ENCODE measurements at regions not wholly inside any gene's neighbourhood (a gene's known extent, or its start where the extent isn't known, plus 50 kb on each side); places are given as distances from the start of the nearest gene placed in this dataset.

- H3K36me3 ChIP-seq: no peaks in the 10 kb centered on the region
- DNase-seq: no peak
- H3K4me3 ChIP-seq (ENCODE audit: low read depth, low read length): no peak overlapping the region
- H3K9me3 ChIP-seq (ENCODE audit: severe bottlenecking): no peaks in the 10 kb centered on the region
- H3K27me3 ChIP-seq (ENCODE audit: insufficient read depth, low read depth, severe bottlenecking): no peaks in the 10 kb centered on the region
- TF ChIP-seq CTCF (IDR thresholded peaks at IDR 0.05; ENCODE audit: low read depth, low read length): no peak
- no peak overlapping the region for H3K27ac ChIP-seq
Observed at GRCh38 chr7:25408012-25408687, 179.9 kb upstream of the NPVF start.

- Histone ChIP-seq H3K27me3 (ENCODE audit: insufficient read depth, low read depth, severe bottlenecking) (no peaks in the 10 kb centered on the region), H3K27ac (no peak overlapping the region), H3K4me3 (ENCODE audit: low read depth, low read length) (no peak overlapping the region), H3K36me3 (no peaks in the 10 kb centered on the region), H3K9me3 (ENCODE audit: severe bottlenecking) (no peaks in the 10 kb centered on the region)
- no peak for DNase-seq
- TF ChIP-seq CTCF (IDR thresholded peaks at IDR 0.05; ENCODE audit: low read depth, low read length): no peak
Observed at GRCh38 chr7:25408876-25409275, 180.6 kb upstream of the NPVF start.

GRCh38 chr7:25409897-25410636, 181.8 kb upstream of the NPVF start:
- Histone ChIP-seq H3K27ac (no peak overlapping the region), H3K9me3 (ENCODE audit: severe bottlenecking) (no peaks in the 10 kb centered on the region), H3K36me3 (no peaks in the 10 kb centered on the region), H3K4me3 (ENCODE audit: low read depth, low read length) (no peak overlapping the region), H3K27me3 (ENCODE audit: insufficient read depth, low read depth, severe bottlenecking) (no peaks in the 10 kb centered on the region)
- TF ChIP-seq CTCF (IDR thresholded peaks at IDR 0.05; ENCODE audit: low read depth, low read length): no peak
- no peak for DNase-seq

- no peaks in the 10 kb centered on the region for H3K36me3 ChIP-seq
Observed at GRCh38 chr7:25420771-25421170, 192.5 kb upstream of the NPVF start.

GRCh38 chr7:25424113-25424512, 195.8 kb upstream of the NPVF start:
- no peak overlapping the region for H3K27ac ChIP-seq
- no peaks in the 10 kb centered on the region for H3K36me3 ChIP-seq
- H3K4me3 ChIP-seq (ENCODE audit: low read depth, low read length): no peak overlapping the region
- no peaks in the 10 kb centered on the region for H3K27me3 ChIP-seq (ENCODE audit: insufficient read depth, low read depth, severe bottlenecking)
- DNase-seq: no peak
- no peak for TF ChIP-seq CTCF (IDR thresholded peaks at IDR 0.05; ENCODE audit: low read depth, low read length)
- no peaks in the 10 kb centered on the region for H3K9me3 ChIP-seq (ENCODE audit: severe bottlenecking)

More at GRCh38 chr7:25420771-25421170, 192.5 kb upstream of the NPVF start:
- Histone ChIP-seq H3K27ac (no peak overlapping the region), H3K9me3 (ENCODE audit: severe bottlenecking) (no peaks in the 10 kb centered on the region), H3K27me3 (ENCODE audit: insufficient read depth, low read depth, severe bottlenecking) (no peaks in the 10 kb centered on the region), H3K4me3 (ENCODE audit: low read depth, low read length) (no peak overlapping the region)
- no peak for DNase-seq
- no peak for TF ChIP-seq CTCF (IDR thresholded peaks at IDR 0.05; ENCODE audit: low read depth, low read length)

Measured in WERI-Rb-1 (cell line).